Spleen (tissue), 11 donors: ENCODE measurements at regions not wholly inside any gene's neighbourhood (a gene's known extent, or its start where the extent isn't known, plus 50 kb on each side); places are given as distances from the start of the nearest gene placed in this dataset.
"Not testable (repeated sequence)": the region's sequence is repeated elsewhere in the genome, so short reads cannot be mapped to it uniquely, and the experiment has no call there.

ENCODE experiments used
- DNase-seq: peaks from one replicate; pipeline ENCODE4 v3.0.0-alpha.2; 2020
- H3K27ac ChIP-seq, 8 donors: fragments of 200-600 bp; sonication (generic) in 7 of 8; 1 replicate in 4 of 8; 2 replicates in 4 of 8; pipeline versions ENCODE4 v1.5.0 to v1.8.0; 2016 to 2021; ENCODE audit warnings: inconsistent platforms in 4 of 8, mild to moderate bottlenecking in 4 of 8, moderate library complexity in 1 of 8
- H3K27me3 ChIP-seq, 7 donors: fragments of 200-600 bp; sonication (generic) in 6 of 7; replicated peaks in 1 of 7; 1 replicate in 4 of 7; 2 replicates in 3 of 7; pipeline versions ENCODE4 v1.5.0 to v1.8.0; 2016 to 2021; ENCODE audit warnings: inconsistent platforms in 3 of 7, mild to moderate bottlenecking in 1 of 7
- H3K36me3 ChIP-seq, 6 donors: fragments of 200-600 bp; sonication (generic) in 5 of 6; 1 replicate in 4 of 6; 2 replicates in 2 of 6; pipeline versions ENCODE4 v1.5.0 to v1.8.0; 2016 to 2021; ENCODE audit warnings: inconsistent platforms in 2 of 6
- H3K4me1 ChIP-seq, 6 donors: fragments of 200-600 bp; sonication (generic) in 5 of 6; 1 replicate in 3 of 6; 2 replicates in 3 of 6; pipeline versions ENCODE4 v1.5.0 to v1.8.0; 2016 to 2021; ENCODE audit warnings: inconsistent platforms in 3 of 6
- H3K4me3 ChIP-seq, 8 donors: fragments of 200-600 bp; sonication (generic) in 7 of 8; 1 replicate in 4 of 8; 2 replicates in 4 of 8; pipeline versions ENCODE4 v1.5.0 to v1.8.0; 2016 to 2021; ENCODE audit warnings: inconsistent platforms in 4 of 8, mild to moderate bottlenecking in 4 of 8, moderate library complexity in 2 of 8
- H3K9me3 ChIP-seq, 8 donors: fragments of 200-600 bp; sonication (generic) in 7 of 8; 1 replicate in 4 of 8; 2 replicates in 4 of 8; pipeline versions ENCODE4 v1.5.0 to v1.8.0; 2016 to 2021; ENCODE audit warnings: inconsistent platforms in 4 of 8
- POLR2A ChIP-seq, 3 donors: fragments of 450-650 bp; IDR thresholded peaks; one replicate each; pipeline ENCODE4 v1.5.1; 2017; ENCODE audit warnings: antibody characterized with exemption in 3 of 3, mild to moderate bottlenecking in 1 of 3
- POLR2AphosphoS5 ChIP-seq, 3 donors: sonication (generic); formaldehyde crosslinking; IDR thresholded peaks; one replicate each; pipeline ENCODE4 v1.5.1; 2017; ENCODE audit warnings: antibody characterized with exemption in 3 of 3
- WGBS, 5 donors: extraction: QIAGEN DNeasy Blood & Tissue Kit in 3 of 5; methylation state at CpG; one replicate each; pipeline versions ENCODE4 v1.1.5 to v1.1.7; 2013 to 2018; 5-methylcytosine and 5-hydroxymethylcytosine counted together
- intact Hi-C: fragments of 100-400 bp; cut with DNase I; formaldehyde crosslinking; loops from one replicate; pipeline ENCODE4 v1.15.0; 2023; ENCODE audit warnings: low total_unique reads
- TF ChIP-seq, protein P1 (sequence below), 11 experiments: fragments of 200-600 bp in 7 of 11; fragments of 450-650 bp in 4 of 11; sonication (generic) in 4 of 11; IDR thresholded peaks in 8 of 11; conservative IDR thresholded peaks in 3 of 11; 1 replicate in 7 of 11; 2 replicates in 4 of 11; pipeline versions ENCODE4 v1.4.0 to v1.8.0; 2016 to 2021; ENCODE audit warnings: antibody characterized with exemption in 11 of 11, inconsistent platforms in 4 of 11, mild to moderate bottlenecking in 1 of 11
- donor health status: healthy with polysubstance abuse.
- donor health status: DM: no; HTN: no; CAD: no; lungs with moderate emphysema.
- donor health status: DM: no; HTN: no; CAD: no.
- donor health status: Bipolar disorder and iron deficiency.
- donor health status: healthy.
- donor health status: DM: no; HTN: no; CAD: no.
- donor health status: DM: yes; HTN: yes; CAD: no.

DNA sequence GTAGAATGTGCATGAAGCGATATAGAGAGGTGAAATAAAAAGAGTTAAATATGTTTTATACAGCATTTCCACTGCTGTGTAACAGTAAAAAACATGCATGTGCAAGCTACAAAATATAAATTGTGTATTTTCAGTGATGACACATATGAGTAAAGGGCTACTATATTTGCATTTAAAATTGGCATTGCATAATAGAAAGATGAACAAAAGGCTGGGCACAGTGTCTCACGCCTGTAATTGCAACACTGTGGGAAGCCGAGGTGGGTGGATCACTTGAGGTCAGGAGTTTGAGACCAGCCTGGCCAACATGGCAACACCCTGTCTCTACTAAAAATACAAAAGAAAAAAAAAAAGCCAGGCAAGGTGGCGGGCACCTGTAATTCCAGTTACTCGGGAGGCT is 79.8 kb upstream of the CCDC71L start:
- H3K36me3 ChIP-seq = no peaks in the 10 kb centered on the region
- no peak overlapping the region for H3K4me3 ChIP-seq
- intact Hi-C loops = no loop called here
- TF ChIP-seq, protein P1, sequence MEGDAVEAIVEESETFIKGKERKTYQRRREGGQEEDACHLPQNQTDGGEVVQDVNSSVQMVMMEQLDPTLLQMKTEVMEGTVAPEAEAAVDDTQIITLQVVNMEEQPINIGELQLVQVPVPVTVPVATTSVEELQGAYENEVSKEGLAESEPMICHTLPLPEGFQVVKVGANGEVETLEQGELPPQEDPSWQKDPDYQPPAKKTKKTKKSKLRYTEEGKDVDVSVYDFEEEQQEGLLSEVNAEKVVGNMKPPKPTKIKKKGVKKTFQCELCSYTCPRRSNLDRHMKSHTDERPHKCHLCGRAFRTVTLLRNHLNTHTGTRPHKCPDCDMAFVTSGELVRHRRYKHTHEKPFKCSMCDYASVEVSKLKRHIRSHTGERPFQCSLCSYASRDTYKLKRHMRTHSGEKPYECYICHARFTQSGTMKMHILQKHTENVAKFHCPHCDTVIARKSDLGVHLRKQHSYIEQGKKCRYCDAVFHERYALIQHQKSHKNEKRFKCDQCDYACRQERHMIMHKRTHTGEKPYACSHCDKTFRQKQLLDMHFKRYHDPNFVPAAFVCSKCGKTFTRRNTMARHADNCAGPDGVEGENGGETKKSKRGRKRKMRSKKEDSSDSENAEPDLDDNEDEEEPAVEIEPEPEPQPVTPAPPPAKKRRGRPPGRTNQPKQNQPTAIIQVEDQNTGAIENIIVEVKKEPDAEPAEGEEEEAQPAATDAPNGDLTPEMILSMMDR (IDR thresholded peaks at IDR 0.05 in 8 of 11, conservative IDR thresholded peaks at IDR 0.05 in 3 of 11) = no peak
- TF ChIP-seq POLR2A (IDR thresholded peaks at IDR 0.05) (no peak), POLR2AphosphoS5 (IDR thresholded peaks at IDR 0.05) (no peak)
- no peaks in the 10 kb centered on the region for H3K9me3 ChIP-seq
- 71 to 97% (median 84%) methylated on average over 5 of the region's 5 CpGs for WGBS, 5 donors
- H3K4me1 ChIP-seq = peaks cover 0 to 12% (median 5%) of the 10 kb centered on the region in 6 donors
- no peaks in the 10 kb centered on the region for H3K27me3 ChIP-seq
- DNase-seq = no peak
- no peak overlapping the region for H3K27ac ChIP-seq

DNA sequence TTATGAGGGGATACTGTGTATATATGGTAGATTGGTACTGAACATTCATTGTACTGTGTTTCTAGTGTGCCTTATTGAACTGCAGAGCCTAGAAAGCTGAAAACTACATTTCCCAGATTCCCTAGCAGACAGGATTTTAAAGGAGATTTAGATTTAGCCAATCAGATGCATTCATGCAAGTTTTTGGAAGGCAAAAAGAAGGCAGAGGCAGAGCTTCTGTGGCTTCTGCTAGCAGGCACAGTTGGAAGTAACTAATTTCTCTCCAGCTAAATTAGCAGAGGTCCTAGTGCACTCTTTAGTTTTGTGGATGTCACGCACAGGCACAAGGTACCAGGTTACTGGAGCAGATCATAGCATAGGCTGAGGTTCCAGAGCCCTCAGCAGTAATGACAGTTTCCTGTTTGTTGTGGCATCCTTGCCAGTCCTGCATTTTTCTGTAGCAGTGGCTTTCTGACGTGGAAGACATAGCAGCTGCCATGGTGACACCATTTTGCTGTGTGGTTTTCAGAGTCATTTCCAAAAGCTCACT is 83.7 kb upstream of the CCDC71L start:
- H3K27ac ChIP-seq = no peak overlapping the region
- no peak overlapping the region for H3K4me3 ChIP-seq
- no peaks in the 10 kb centered on the region for H3K27me3 ChIP-seq
- no peaks in the 10 kb centered on the region for H3K9me3 ChIP-seq
- TF ChIP-seq, protein P1 (IDR thresholded peaks at IDR 0.05 in 8 of 11, conservative IDR thresholded peaks at IDR 0.05 in 3 of 11) = no peak
- intact Hi-C loops = no loop called here
- no peak for DNase-seq
- WGBS, 5 donors = 63 to 79% (median 71%) methylated on average over 2 of the region's 2 CpGs
- H3K36me3 ChIP-seq = no peaks in the 10 kb centered on the region
- H3K4me1 ChIP-seq = peaks cover 0 to 7% (median 0%) of the 10 kb centered on the region in 6 donors

DNA sequence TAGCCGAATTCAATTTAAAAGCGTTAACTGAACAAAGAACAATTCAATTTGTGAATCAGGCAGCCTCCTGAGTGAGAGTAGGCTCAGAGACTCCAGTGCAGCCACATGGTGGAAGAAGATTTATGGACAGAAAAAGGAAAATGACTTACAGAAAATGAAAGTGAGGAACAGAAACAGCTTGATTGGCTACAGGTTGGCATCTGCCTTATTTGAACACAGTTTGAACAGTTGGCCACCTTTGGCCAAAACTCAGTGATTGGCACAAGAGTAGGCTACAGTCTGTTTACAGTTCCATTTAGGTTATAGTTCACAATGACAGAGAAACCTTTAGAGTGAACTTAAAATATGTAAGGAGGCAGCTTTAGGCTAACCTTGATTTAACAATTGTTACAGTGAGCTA is 86.3 kb upstream of the CCDC71L start:
- H3K4me1 ChIP-seq, H3K27ac ChIP-seq, intact Hi-C loops, H3K9me3 ChIP-seq, H3K36me3 ChIP-seq, H3K27me3 ChIP-seq, H3K4me3 ChIP-seq, DNase-seq: not testable (repeated sequence)
- 83 to 98% (median 92%) methylated on average over 2 of the region's 2 CpGs for WGBS, 5 donors

DNA sequence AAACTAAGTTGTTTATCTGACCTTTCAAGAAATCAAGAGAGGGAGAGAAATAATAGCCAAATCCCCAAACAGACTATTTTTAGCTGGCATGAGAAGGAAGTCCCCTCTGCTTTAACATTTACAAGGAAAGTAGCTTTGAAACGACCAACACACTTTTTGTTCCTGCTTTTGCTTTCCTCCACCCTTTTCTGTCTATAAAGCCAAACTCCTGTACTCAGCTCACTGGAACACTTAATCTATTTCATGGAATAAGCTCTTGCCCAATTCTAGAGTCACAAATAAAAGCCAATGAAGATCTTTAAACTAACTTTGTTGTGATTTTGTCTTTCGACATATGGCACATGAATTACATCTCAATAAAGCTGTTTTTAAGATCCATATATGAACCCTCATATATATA is 86.8 kb upstream of the CCDC71L start:
- Histone ChIP-seq H3K9me3 (no peaks in the 10 kb centered on the region), H3K4me3 (no peak overlapping the region), H3K4me1 (peaks cover 0 to 7% (median 0%) of the 10 kb centered on the region in 6 donors), H3K27ac (no peak overlapping the region), H3K36me3 (no peaks in the 10 kb centered on the region), H3K27me3 (no peaks in the 10 kb centered on the region)
- WGBS, 5 donors = 47 to 53% (median 48%) methylated on average over 2 of the region's 2 CpGs
- DNase-seq = no peak
- no peak for TF ChIP-seq POLR2AphosphoS5 (IDR thresholded peaks at IDR 0.05)
- TF ChIP-seq, protein P1 (IDR thresholded peaks at IDR 0.05 in 8 of 11, conservative IDR thresholded peaks at IDR 0.05 in 3 of 11) = no peak
- TF ChIP-seq POLR2A (IDR thresholded peaks at IDR 0.05) = no peak
- intact Hi-C loops = no loop called here

DNA sequence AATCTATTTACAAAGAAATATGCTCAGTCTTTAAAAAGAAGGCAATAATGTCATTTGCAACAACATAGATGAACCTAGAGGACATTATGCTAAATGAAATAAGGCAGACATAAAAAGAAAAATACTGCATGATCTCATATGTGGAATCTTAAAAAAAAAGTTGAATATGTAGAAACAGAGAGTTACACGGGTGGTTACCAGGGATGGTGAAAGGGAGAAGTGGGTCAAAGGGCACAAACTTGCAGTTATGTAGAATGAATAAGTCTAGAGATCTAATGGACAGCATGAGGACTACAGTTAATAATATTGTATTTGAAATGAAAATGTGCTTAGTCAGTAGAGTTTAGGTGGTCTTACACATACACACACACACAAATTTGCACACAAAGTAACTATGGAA is 88.2 kb upstream of the CCDC71L start:
- peaks cover 0 to 7% (median 0%) of the 10 kb centered on the region in 6 donors for H3K4me1 ChIP-seq
- intact Hi-C loops = no loop called here
- H3K9me3 ChIP-seq = no peaks in the 10 kb centered on the region
- H3K27ac ChIP-seq = no peak overlapping the region
- no peak overlapping the region for H3K4me3 ChIP-seq
- TF ChIP-seq, protein P1 (IDR thresholded peaks at IDR 0.05 in 8 of 11, conservative IDR thresholded peaks at IDR 0.05 in 3 of 11) = no peak
- TF ChIP-seq POLR2A (IDR thresholded peaks at IDR 0.05) = no peak
- no peak for TF ChIP-seq POLR2AphosphoS5 (IDR thresholded peaks at IDR 0.05)
- no peak for DNase-seq
- H3K36me3 ChIP-seq = no peaks in the 10 kb centered on the region
- no peaks in the 10 kb centered on the region for H3K27me3 ChIP-seq
- 53 to 77% (median 69%) methylated on average over 1 of the region's 1 CpG for WGBS, 5 donors
